Body of pancreas (tissue), 4 donors: ENCODE measurements at regions not wholly inside any gene's neighbourhood (a gene's known extent, or its start where the extent isn't known, plus 50 kb on each side); places are given as distances from the start of the nearest gene placed in this dataset.

Source experiments
- ATAC-seq: fragments of 150-250 bp; one replicate; pipeline ENCODE4 v1.9.1; 2016
- DNase-seq, 4 donors: peaks; one replicate each; pipeline ENCODE4 v3.0.0-alpha.2; 2019
- H3K27ac ChIP-seq, 4 donors: fragments of 200-600 bp; sonication (generic); 1 replicate in 3 of 4; 2 replicates in 1 of 4; pipeline versions ENCODE4 v1.5.1 to v1.6.1; 2016 to 2019; ENCODE audit warnings: mild to moderate bottlenecking in 1 of 4, mixed read lengths in 1 of 4, moderate library complexity in 1 of 4
- H3K27me3 ChIP-seq, 2 donors: fragments of 200-600 bp; sonication (generic); one replicate each; pipeline ENCODE4 v1.6.0; 2016; ENCODE audit warnings: mild to moderate bottlenecking in 1 of 2
- H3K36me3 ChIP-seq, 2 donors: fragments of 200-600 bp; sonication (generic); replicated peaks in 1 of 2; 2 replicates each; pipeline ENCODE4 v1.5.1; 2016; ENCODE audit warnings: low read depth in 2 of 2; ENCODE audit not compliant: insufficient read depth in 1 of 2
- H3K4me1 ChIP-seq: fragments of 200-600 bp; sonication (generic); one replicate; pipeline ENCODE4 v1.6.0; 2016
- H3K4me3 ChIP-seq, 2 donors: fragments of 200-600 bp; sonication (generic); 1 replicate in 1 of 2; 2 replicates in 1 of 2; pipeline ENCODE4 v1.5.1; 2016 to 2019
- H3K9me3 ChIP-seq, 3 donors: fragments of 200-600 bp; sonication (generic); 1 replicate in 2 of 3; 2 replicates in 1 of 3; pipeline ENCODE4 v1.5.1; 2016
- POLR2A ChIP-seq, 3 donors: fragments of 450-650 bp; IDR thresholded peaks; one replicate each; pipeline ENCODE4 v1.6.1; 2016; ENCODE audit warnings: antibody characterized with exemption in 3 of 3, mild to moderate bottlenecking in 2 of 3
- WGBS, 2 donors: methylation state at CpG; one replicate each; pipeline ENCODE4 v1.1.5; 2017; 5-methylcytosine and 5-hydroxymethylcytosine counted together
- intact Hi-C: fragments of 100-400 bp; cut with DNase I; formaldehyde crosslinking; loops from one replicate; pipeline ENCODE4 v1.15.1; 2023
- TF ChIP-seq, protein P1 (sequence below), 7 experiments: fragments of 450-650 bp in 4 of 7; fragments of 200-600 bp in 3 of 7; sonication (generic) in 3 of 7; IDR thresholded peaks; one replicate each; pipeline ENCODE4 v1.5.1; 2016 to 2019; ENCODE audit warnings: antibody characterized with exemption in 7 of 7

DNA sequence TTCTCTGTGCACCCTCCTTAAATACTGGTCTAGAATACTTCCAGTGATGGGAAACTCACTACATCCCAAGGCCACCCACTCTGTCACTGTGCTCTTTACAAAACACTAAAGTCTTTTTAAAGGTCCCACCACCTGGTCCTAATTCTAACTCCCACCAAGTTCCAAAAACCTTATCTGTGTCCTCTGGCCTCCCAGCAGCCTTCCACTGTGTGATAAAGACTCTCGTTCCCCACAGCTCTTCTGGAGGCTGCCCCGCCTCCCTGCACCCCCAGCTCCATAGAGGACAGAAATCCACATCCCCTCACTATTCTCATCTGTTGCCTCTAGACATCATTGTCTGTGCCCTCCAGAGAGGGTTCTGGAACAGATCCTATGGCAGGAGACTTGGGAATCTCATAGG is 276.4 kb downstream of the FAM43A start:
- H3K36me3 ChIP-seq = no peaks in the 10 kb centered on the region
- no peak for ATAC-seq
- no peak for DNase-seq
- H3K4me1 ChIP-seq = no peaks in the 10 kb centered on the region
- H3K4me3 ChIP-seq = no peak overlapping the region
- 64 to 65% methylated on average over 2 of the region's 2 CpGs for WGBS, 2 donors
- H3K27me3 ChIP-seq = no peaks in the 10 kb centered on the region
- H3K27ac ChIP-seq = no peak overlapping the region
- TF ChIP-seq POLR2A (IDR thresholded peaks at IDR 0.05) = no peak
- TF ChIP-seq, protein P1, sequence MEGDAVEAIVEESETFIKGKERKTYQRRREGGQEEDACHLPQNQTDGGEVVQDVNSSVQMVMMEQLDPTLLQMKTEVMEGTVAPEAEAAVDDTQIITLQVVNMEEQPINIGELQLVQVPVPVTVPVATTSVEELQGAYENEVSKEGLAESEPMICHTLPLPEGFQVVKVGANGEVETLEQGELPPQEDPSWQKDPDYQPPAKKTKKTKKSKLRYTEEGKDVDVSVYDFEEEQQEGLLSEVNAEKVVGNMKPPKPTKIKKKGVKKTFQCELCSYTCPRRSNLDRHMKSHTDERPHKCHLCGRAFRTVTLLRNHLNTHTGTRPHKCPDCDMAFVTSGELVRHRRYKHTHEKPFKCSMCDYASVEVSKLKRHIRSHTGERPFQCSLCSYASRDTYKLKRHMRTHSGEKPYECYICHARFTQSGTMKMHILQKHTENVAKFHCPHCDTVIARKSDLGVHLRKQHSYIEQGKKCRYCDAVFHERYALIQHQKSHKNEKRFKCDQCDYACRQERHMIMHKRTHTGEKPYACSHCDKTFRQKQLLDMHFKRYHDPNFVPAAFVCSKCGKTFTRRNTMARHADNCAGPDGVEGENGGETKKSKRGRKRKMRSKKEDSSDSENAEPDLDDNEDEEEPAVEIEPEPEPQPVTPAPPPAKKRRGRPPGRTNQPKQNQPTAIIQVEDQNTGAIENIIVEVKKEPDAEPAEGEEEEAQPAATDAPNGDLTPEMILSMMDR (IDR thresholded peaks at IDR 0.05) = no peak
- intact Hi-C loops = no loop called here
- no peaks in the 10 kb centered on the region for H3K9me3 ChIP-seq

DNA sequence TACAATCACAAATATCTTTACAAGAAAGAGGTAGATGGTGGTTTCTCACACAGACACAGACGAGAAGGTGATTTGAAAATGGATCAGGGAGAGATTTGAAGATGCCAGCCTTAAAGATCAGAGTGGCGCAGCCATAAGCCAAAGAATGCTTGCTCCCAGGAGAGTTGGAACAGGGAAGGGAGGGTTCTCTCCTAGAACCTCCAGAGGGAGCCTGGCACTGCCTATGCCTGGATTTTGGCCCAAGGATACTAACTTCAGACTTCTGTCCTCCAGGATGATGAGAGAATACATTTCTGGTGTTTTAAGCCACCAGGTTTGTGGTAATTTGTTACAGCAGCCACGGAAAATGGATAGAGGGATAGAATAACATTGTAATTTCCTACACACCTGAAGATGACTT is 279.1 kb downstream of the FAM43A start:
- WGBS, 2 donors = 78% methylated on average over 3 of the region's 3 CpGs
- H3K27me3 ChIP-seq = no peaks in the 10 kb centered on the region
- intact Hi-C loops = no loop called here
- no peaks in the 10 kb centered on the region for H3K36me3 ChIP-seq
- H3K4me3 ChIP-seq = no peak overlapping the region
- no peaks in the 10 kb centered on the region for H3K4me1 ChIP-seq
- no peak for TF ChIP-seq POLR2A (IDR thresholded peaks at IDR 0.05)
- TF ChIP-seq, protein P1 (IDR thresholded peaks at IDR 0.05) = no peak
- no peak for ATAC-seq
- no peak for DNase-seq
- no peaks in the 10 kb centered on the region for H3K9me3 ChIP-seq
- no peak overlapping the region for H3K27ac ChIP-seq

DNA sequence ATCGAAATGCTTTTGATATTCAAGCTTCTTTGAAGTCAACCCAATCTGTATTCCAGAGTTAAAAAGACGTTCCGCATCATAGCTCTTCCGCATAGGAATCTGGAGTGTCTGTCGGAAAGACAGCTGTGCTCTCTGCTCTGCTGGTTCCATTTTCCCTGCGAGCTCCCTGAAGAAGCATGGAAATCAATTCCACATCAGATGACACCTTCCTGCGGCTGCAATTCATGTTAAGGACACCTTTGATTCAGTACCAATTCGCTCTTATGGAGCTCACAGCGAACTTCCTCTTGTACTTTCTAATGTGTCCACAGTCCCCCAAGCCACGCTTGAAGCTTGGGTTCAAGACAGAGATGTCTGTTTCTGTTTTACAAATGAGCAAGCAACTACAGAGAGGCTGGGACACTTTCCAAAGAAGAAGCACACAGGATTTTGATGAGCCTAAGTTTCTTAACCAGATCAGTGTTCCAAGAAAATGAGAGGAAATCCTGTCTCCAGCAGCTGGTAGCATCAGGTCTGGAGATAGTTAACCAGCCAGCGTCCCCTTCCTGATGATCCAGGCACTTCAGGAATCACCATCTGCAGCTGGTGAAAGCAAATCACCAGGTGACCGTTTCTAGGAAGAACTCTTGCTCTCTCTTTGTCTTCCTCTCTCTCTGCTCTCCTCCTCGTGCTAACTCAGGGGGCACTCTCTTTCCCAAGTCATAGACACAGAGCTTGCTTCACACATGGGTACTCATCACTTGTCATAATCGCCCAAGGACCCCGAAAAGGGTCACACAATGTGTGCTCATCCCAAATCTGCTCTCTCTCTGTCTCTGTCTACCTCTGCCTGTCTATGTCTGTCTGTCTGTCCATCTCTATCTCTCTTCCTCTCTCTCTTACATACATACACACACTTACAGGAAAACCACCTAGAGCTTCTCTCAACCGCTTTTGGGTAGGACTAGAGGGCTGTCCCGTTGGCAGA is 281.8 kb downstream of the FAM43A start:
- Histone ChIP-seq H3K4me1 (no peaks in the 10 kb centered on the region), H3K27ac (no peak overlapping the region), H3K36me3 (no peaks in the 10 kb centered on the region), H3K4me3 (no peak overlapping the region), H3K9me3 (no peaks in the 10 kb centered on the region), H3K27me3 (no peaks in the 10 kb centered on the region)
- TF ChIP-seq POLR2A (IDR thresholded peaks at IDR 0.05) = no peak
- TF ChIP-seq, protein P1 (IDR thresholded peaks at IDR 0.05) = no peak
- no peak for ATAC-seq
- DNase-seq = no peak
- intact Hi-C loops = no loop called here
- WGBS, 2 donors = 59 to 63% methylated on average over 15 to 17 of the region's 17 CpGs

DNA sequence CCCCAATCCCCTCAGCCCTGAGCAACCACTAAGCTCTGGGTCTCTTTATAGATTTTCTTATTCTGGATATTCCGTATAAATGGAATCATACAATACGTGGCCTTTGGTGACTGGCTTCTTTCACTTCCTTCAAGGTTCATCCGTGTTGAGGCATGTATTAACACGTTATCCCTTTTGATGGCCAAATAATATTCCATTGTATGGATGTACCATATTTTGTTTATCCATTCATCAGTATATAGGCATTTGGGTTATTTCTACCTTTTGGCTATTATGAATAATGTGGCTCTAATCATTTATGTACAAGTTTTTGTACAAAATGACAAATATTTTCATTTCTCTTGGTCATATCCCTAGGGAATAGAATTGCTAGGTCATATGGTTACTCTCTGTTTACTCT is 284.4 kb downstream of the FAM43A start:
- no peak overlapping the region for H3K4me3 ChIP-seq
- no peak for ATAC-seq
- H3K27ac ChIP-seq = no peak overlapping the region
- H3K27me3 ChIP-seq = no peaks in the 10 kb centered on the region
- no peak for DNase-seq
- H3K4me1 ChIP-seq = no peaks in the 10 kb centered on the region
- no peaks in the 10 kb centered on the region for H3K36me3 ChIP-seq
- intact Hi-C loops = no loop called here
- no peaks in the 10 kb centered on the region for H3K9me3 ChIP-seq
- TF ChIP-seq, protein P1 (IDR thresholded peaks at IDR 0.05) = no peak
- no peak for TF ChIP-seq POLR2A (IDR thresholded peaks at IDR 0.05)
- WGBS, 2 donors = 76 to 88% methylated on average over 4 of the region's 4 CpGs

DNA sequence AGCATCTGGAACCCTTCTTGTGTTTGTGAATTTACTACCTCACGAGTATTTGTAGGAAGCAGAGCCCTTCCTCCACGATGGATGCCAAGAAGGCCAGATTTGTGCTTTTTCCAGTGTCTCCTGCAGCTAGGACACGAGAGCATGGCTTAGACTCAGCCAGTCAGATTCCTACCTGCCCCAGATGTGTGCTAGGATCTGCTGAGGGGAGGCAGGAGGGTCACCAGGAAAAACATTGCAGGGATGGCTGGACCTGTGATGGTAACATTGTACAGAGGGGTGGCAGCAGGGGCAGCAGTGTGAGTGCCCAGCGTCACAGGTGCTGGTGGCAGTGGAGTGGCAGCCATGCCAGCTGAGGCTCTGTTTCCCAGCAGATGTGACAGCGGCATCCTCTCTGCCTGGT is 285.3 kb downstream of the FAM43A start:
- H3K27ac ChIP-seq = no peak overlapping the region
- ATAC-seq = no peak
- H3K27me3 ChIP-seq = no peaks in the 10 kb centered on the region
- no peak for DNase-seq
- no peaks in the 10 kb centered on the region for H3K36me3 ChIP-seq
- no peak overlapping the region for H3K4me3 ChIP-seq
- no peaks in the 10 kb centered on the region for H3K4me1 ChIP-seq
- TF ChIP-seq, protein P1 (IDR thresholded peaks at IDR 0.05) = no peak
- TF ChIP-seq POLR2A (IDR thresholded peaks at IDR 0.05) = no peak
- 77 to 83% methylated on average over 5 of the region's 5 CpGs for WGBS, 2 donors
- intact Hi-C loops = no loop called here
- no peaks in the 10 kb centered on the region for H3K9me3 ChIP-seq
